ENCODE measurements at regions not wholly inside any gene's neighbourhood (a gene's known extent, or its start where the extent isn't known, plus 50 kb on each side); places are given as distances from the start of the nearest gene placed in this dataset.

GRCh38 chr18:6574631-6575030 lies 154.9 kb upstream of the ARHGAP28 start:
- DNase-seq, result no peak

GRCh38 chr18:6575908-6576307 lies 153.6 kb upstream of the ARHGAP28 start:
- no peak for DNase-seq

GRCh38 chr18:6576718-6577375 lies 152.7 kb upstream of the ARHGAP28 start:
- no peak for DNase-seq

- DNase-seq, result no peak
Observed at GRCh38 chr18:6578686-6579085, 150.8 kb upstream of the ARHGAP28 start.

- DNase-seq, result no peak
Observed at GRCh38 chr18:6579486-6579885, 150.0 kb upstream of the ARHGAP28 start.

- DNase-seq, result no peak
Observed at GRCh38 chr18:6580401-6580800, 149.1 kb upstream of the ARHGAP28 start.

GRCh38 chr18:6589923-6590322 lies 139.6 kb upstream of the ARHGAP28 start:
- DNase-seq, result no peak

- no peak for DNase-seq
Observed at GRCh38 chr18:6590326-6590725, 139.2 kb upstream of the ARHGAP28 start.

GRCh38 chr18:6591491-6591890 lies 138.0 kb upstream of the ARHGAP28 start:
- no peak for DNase-seq

GRCh38 chr18:6592522-6592921 lies 137.0 kb upstream of the ARHGAP28 start:
- DNase-seq, result no peak

GRCh38 chr18:6593142-6593885 lies 136.2 kb upstream of the ARHGAP28 start:
- no peak for DNase-seq

GRCh38 chr18:6595666-6596065 lies 133.8 kb upstream of the ARHGAP28 start:
- DNase-seq, result peak; percentile 52

- no peak for DNase-seq
Observed at GRCh38 chr18:6598657-6599056, 130.9 kb upstream of the ARHGAP28 start.

GRCh38 chr18:6600667-6601167 lies 128.8 kb upstream of the ARHGAP28 start:
- DNase-seq, result no peak

GRCh38 chr18:6601241-6601640 lies 128.3 kb upstream of the ARHGAP28 start:
- DNase-seq, result no peak

- no peak for DNase-seq
Observed at GRCh38 chr18:6602365-6602764, 127.2 kb upstream of the ARHGAP28 start.

- DNase-seq, result no peak
Observed at GRCh38 chr18:6604573-6604941, 125.0 kb upstream of the ARHGAP28 start.

- DNase-seq, result no peak
Observed at GRCh38 chr18:6605115-6605869, 124.2 kb upstream of the ARHGAP28 start.

GRCh38 chr18:6606411-6607085 lies 123.0 kb upstream of the ARHGAP28 start:
- DNase-seq, result no peak

GRCh38 chr18:6607343-6607742 lies 122.2 kb upstream of the ARHGAP28 start:
- no peak for DNase-seq

- no peak for DNase-seq
Observed at GRCh38 chr18:6609666-6610264, 119.8 kb upstream of the ARHGAP28 start.

- DNase-seq, result no peak
Observed at GRCh38 chr18:6610466-6610865, 119.0 kb upstream of the ARHGAP28 start.

- no peak for DNase-seq
Observed at GRCh38 chr18:6613581-6613980, 115.9 kb upstream of the ARHGAP28 start.

Measured in midbrain (tissue), 1 donor.